ENCODE measurements at regions not wholly inside any gene's neighbourhood (a gene's known extent, or its start where the extent isn't known, plus 50 kb on each side); places are given as distances from the start of the nearest gene placed in this dataset.

DNA sequence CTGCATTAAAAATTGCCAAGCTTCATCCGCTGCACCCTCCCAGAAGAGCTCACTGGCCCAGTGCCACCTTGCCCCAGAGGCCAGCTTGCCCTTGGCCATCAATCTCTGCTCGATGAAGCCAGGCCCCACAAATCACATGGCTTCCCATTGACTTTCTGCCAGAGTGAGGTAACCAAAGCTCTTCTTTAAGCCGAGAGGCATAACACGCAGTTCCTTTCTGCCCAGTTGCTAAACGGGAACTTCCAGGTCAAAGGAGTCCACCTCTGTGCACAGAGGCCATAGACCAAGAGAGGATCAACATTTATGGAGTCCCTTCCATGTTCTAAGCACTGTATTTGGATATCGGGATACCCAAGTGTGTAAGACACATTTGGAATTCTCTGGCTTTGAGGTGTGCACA is 208.8 kb downstream of the KIF4B start (continued):
- TF ChIP-seq, protein P1, sequence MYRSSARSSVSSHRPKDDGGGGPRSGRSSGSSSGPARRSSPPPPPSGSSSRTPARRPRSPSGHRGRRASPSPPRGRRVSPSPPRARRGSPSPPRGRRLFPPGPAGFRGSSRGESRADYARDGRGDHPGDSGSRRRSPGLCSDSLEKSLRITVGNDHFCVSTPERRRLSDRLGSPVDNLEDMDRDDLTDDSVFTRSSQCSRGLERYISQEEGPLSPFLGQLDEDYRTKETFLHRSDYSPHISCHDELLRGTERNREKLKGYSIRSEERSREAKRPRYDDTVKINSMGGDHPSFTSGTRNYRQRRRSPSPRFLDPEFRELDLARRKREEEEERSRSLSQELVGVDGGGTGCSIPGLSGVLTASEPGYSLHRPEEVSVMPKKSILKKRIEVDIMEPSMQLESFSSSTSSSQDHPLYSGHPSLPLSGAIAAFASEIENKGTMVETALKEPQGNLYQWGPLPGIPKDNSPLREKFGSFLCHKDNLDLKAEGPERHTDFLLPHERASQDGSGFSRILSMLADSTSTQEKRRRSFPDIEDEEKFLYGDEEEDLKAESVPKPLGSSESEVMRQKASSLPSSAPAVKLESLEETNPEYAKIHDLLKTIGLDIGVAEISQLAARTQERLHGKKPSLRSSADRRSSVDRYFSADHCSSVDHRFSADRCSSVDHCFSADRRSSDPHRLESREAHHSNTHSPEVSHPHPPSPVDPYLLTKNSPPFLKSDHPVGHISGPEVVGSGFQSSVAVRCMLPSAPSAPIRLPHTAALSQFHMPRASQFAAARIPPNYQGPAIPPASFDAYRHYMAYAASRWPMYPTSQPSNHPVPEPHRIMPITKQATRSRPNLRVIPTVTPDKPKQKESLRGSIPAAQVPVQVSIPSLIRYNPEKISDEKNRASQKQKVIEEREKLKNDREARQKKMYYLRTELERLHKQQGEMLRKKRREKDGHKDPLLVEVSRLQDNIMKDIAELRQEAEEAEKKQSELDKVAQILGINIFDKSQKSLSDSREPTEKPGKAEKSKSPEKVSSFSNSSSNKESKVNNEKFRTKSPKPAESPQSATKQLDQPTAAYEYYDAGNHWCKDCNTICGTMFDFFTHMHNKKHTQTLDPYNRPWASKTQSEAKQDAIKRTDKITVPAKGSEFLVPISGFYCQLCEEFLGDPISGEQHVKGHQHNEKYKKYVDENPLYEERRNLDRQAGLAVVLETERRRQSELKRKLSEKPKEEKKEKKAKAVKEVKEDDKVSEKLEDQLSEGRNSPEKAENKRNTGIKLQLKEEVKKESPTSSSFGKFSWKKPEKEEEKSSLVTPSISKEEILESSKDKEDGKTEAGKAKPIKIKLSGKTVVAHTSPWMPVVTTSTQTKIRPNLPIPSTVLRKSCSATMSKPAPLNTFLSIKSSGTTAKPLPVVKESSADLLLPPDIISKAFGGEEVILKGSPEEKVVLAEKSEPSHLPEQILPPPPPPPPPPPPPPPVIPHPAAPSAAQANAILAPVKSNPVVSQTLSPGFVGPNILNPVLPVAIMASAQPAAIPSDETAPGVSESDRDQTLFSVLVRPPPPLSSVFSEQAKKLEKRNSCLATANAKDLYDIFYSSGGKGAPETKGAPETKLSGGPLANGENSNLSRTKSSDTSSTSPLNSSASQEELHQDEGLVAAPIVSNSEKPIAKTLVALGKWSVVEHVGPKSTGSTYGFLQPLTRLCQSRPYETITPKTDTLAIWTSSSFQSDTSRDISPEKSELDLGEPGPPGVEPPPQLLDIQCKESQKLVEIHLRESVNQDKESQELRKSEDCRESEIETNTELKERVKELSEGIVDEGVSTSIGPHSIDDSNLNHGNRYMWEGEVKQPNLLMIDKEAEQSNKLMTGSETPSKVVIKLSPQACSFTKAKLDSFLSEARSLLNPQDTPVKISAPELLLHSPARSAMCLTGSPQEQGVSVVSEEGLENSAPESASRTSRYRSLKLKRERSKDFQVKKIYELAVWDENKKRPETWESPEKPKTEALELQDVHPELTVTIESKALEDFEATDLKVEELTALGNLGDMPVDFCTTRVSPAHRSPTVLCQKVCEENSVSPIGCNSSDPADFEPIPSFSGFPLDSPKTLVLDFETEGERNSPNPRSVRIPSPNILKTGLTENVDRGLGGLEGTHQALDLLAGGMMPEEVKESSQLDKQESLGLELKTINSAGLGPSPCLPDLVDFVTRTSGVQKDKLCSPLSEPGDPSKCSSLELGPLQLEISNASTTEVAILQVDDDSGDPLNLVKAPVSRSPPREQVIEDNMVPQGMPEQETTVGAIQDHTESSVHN (IDR thresholded peaks at IDR 0.05; ENCODE audit: borderline replicate concordance in 1 of 2, low read depth in 1 of 2) = no peak
- TF ChIP-seq XRCC3 (IDR thresholded peaks at IDR 0.05) (no peak), PURB (CRISPR knock-in tag; IDR thresholded peaks at IDR 0.05; ENCODE audit: low read depth) (no peak), NFIX (CRISPR knock-in tag; IDR thresholded peaks at IDR 0.05; ENCODE audit: low read depth) (no peak), CHCHD3 (CRISPR knock-in tag; IDR thresholded peaks at IDR 0.05) (no peak), CREBBP (IDR thresholded peaks at IDR 0.05; ENCODE audit: low read depth, low read length) (no peak), YBX1 (IDR thresholded peaks at IDR 0.05) (no peak), POLR3A (IDR thresholded peaks at IDR 0.05; ENCODE audit: borderline replicate concordance, extremely low read depth, insufficient read depth, insufficient read length) (no peak), ZNF518B (CRISPR knock-in tag; IDR thresholded peaks at IDR 0.05) (no peak), ZNF146 (CRISPR knock-in tag; IDR thresholded peaks at IDR 0.05; ENCODE audit: unreplicated experiment) (no peak)
